KBM-7 (cell line): ENCODE measurements at regions not wholly inside any gene's neighbourhood (a gene's known extent, or its start where the extent isn't known, plus 50 kb on each side); places are given as distances from the start of the nearest gene placed in this dataset.

ENCODE experiments used
- DNase-seq: peaks from one replicate; pipeline ENCODE4 v3.0.0-alpha.2; 2015
- in situ Hi-C: fragments of 300-500 bp; cut with MboI; formaldehyde crosslinking; loops from 2 replicates; pipeline ENCODE4 v1.14.3; 2020; ENCODE audit warnings: low sequenced_read_pairs, low pct_unique_long_range_greater_than_20kb, mixed read lengths

DNA sequence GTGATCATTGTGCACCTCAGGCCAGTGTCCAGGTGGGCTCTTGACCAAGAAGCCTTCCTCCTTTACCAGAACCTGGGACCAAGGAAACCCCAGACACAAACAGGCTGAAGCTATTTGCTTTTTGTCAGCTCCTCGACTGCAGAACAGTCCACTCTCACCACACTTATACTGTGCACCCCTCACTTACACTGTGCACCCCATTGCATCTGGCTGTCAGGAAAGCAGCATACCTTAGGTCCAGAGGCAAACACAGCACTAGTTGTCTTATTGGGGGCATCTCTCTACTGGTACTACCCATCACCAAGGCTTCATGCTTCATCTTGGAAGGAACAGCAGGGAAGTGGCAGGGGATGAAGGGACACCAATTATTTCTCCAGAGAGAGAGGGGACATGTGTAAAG lies 198.1 kb downstream of the CXCL12 start:
- no peak for DNase-seq
- in situ Hi-C loops = no loop called here

DNA sequence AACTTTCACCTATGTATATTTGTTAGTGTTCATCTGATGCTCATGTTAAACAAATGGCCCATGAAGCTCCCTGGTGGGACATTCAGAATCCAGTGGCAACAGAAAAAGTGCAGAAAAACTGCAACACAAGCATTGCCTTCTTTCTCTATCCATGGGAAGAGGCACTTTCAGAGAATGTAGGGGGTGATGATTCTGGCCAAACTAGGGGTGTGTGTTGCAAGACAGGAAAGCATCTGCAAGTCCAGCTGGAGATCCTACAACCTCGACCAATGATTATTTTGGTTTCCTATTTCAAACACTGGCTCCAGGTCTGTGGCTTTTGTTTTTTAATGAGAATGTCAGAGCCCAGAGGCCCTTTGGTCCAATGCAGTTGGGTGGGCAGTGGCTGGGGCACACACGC lies 198.7 kb downstream of the CXCL12 start:
- DNase-seq = no peak
- in situ Hi-C loops = no loop called here

DNA sequence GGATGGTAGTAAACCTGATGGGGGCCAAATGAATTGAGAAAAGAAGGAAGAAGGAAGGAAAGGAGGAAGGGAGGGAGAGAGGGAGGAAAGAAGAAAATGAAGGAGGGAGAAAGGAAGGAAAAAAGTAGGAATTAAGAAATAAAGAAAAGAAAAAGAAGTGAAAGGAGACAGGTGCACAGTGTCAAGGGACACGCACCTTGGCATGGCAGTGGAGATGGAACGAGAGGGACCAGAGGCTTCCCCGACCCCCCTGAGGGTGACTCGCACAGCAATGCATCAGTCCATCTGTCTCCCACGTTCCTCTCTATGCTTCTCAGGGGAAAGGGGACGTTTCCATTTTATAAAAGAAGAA lies 199.6 kb downstream of the CXCL12 start:
- in situ Hi-C loops = no loop called here
- DNase-seq = no peak

DNA sequence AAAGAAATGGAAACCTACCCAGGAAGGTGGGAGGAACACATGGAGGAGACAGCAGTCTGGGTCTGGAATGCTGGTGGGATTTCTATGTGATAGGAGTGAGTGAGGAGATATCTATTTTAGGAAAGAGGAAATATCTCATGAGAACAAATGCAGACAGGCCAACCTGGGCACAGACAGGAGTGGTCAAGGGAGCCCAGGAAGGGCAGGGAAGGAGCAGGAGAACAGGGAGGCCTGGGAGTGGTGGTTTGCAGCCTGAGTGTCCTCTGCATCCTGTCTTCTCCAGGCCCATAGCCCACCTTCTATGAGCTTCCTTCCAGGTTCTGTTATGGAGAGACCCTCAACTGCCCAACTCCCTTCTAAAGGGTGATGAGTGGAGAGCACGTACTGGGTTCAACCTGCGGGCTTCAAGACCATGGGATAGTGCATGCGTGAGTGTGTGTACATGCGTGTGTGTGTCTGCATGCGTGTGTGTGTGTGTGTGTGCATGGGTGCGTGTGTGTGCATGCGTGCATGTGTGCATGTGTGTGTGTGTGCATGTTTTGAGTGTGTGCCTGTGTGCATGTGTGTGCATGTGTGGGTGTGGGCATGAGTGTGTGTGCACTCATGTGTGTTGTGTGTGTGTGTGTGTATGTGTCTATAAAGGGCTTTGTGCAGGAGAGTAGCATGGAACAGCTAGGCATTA lies 200.1 kb downstream of the CXCL12 start:
- DNase-seq = no peak
- in situ Hi-C loops = no loop called here

DNA sequence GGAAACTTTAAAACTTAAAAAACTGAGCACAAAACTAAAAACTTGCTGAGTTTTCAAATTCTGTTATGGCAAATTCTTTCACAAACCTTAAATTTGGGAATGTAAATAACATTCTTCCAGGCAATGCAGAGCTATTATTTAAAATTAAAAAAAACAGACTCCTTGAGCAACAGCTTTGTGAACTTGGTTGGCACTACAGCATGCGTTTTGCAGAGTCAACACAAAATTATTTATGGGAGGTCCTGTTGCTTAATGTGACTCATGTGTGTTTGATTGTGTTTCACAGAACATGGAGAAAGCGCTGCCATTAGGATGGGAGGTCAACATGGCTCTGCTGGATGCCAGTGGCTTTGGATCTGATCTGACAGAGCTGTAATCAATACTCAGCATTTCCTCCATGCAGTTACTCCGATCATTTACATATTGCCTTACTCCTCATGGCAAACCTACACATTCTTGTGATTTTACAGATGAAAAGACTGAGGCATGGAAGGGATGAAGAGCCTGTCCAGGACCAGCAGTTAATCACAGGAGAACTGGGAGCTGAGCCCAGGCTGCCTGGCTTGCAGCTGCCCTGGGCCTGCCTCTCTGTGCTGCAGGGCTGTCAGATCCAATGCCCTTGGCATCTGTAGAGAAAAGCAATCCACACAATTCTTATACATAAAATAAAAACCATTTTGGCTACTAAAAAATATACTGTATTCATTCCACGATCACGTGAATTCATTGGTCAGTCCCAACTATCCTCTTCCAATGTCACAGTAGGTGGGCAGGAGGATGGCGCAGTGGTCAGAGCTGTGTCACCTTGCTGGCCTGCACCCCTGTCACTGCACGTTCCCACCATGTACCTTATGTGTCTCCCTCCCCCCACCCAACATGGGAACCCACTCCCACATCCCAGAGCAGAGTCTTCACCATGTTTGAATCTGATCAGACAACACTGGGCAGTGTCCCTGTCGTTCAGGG lies 200.9 kb downstream of the CXCL12 start:
- in situ Hi-C loops = no loop called here
- no peak for DNase-seq

DNA sequence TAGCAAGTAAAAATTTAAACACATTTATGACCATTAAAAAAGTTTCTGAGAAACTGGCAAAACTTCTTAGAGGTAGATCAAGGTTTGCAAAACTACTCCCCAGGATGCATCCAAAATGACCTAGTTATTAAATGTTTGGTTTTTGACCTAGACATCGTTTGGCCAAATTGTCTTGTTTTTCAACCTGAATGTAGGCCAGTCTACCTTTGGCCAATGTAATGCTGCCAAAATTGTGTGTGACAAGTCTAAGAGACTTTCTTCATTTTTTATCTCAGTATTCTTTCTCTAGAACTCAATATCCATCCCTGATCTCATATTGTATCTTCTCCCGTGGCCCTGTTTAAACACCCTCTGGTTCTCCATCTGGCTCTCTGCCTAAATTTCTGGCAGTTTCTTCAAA lies 202.0 kb downstream of the CXCL12 start:
- DNase-seq = no peak
- in situ Hi-C loops = no loop called here

DNA sequence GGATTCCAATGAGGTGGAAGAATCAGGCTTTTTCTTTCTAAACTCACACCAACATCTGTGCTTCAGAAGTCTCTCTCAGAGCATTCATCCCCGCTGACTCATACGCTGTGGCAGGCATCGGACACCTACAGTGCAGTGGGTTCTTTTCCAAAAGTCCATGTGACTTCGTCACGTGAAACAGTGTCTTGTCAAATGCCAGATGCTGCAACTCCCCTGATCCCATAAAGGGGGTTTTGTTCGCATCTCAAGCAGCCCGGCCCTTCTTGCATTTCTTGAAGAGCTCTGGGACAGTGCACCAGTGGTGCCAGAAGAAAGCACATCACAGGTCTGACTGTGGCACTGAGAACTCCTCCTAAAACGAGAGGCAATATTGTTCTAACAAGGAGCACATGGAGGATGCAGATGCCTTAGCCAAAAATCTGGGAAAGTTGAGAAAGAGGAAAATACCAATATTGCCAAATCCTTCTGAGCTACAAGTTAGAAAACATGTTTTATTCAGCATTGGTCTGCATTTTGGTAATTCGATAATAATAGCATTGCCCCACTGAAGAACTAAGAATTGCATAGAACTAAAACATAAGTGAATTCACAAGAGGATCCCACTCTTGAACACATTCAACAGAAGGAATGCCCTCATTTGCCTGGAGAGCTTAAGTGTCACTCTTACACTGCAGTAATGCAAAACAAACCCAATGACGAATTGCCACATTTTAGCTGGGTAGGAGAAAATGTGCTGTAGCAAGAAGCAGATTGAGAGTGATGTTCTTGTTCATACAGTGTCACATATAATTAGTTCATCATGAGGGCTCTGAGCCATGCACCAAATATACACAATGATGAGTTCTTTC lies 204.4 kb downstream of the CXCL12 start:
- DNase-seq = no peak
- in situ Hi-C loops = no loop called here

DNA sequence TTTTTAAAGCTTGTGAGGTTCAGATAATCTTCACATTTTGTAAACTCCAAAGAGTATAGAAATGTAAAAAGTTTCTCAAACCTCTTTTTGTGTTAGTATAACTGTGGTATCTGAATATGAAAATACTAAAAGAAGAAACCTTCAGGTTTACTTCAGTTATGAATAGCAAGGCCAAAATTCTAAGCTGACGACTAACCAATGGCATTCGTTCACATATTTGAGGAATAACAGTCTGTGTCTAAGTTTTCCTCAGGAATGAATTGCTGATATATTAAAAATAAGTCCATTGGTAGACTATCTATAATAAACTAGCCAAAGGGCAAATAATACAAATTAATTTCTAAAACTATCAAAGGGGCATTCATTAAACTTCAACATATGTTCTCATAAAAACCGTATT lies 206.0 kb downstream of the CXCL12 start:
- in situ Hi-C loops = no loop called here
- DNase-seq = no peak

DNA sequence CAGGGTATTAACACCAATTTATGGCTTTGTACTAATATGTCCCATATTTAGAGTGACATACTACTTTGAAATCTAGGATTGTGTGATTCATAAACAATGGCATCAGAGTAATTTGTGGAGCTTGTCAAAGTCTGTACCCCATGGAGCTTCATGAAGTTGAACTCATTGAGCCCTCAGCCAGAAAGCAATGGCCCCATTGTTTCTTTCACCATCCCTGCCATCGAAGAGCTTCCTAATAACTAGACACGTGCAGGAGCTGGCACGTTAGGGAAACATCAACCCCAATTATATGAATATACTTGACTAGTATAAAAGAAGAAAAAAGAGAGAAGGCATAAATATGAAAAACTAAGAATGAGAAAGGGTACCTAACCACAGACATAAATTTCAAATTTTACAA lies 206.6 kb downstream of the CXCL12 start:
- DNase-seq = no peak
- in situ Hi-C loops = no loop called here

DNA sequence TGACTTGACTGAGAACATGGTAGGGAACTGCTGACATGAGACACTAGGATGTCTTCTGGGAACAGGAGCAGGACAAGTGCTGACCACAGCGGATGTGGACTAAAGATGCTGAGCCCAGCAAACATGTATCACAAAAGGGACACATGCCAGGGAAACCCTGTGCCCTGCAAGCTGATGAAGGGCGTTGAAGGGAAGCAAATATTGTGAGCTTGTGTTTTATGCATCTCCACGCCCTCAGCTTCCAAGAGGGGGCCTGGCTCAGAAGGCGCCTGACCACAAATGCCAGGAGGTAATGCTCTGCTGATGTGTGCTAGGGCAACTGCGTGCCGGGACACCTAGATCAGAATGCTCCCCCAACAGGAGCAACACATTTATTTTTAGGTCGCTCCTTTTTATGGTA lies 207.3 kb downstream of the CXCL12 start:
- DNase-seq = no peak
- in situ Hi-C loops = no loop called here

DNA sequence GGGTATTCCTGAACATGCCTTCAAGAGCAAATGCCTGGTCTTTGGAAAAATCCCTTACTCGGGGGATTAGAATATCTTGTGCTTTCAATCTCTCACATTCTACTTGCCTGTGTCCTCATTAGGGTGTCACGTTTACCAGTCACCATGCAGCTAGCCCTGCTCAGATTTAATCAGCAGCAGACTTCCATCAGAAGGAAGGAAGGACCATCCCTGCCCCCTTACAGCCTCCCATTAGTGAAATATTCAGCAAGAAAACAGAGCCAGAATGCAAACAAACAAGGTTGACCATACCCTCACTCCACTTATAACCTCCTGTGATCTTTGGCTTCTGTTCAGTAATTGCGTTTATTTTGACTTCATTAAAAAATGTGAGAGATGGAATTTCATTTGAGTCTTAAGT lies 208.6 kb downstream of the CXCL12 start:
- DNase-seq = no peak
- in situ Hi-C loops = no loop called here

DNA sequence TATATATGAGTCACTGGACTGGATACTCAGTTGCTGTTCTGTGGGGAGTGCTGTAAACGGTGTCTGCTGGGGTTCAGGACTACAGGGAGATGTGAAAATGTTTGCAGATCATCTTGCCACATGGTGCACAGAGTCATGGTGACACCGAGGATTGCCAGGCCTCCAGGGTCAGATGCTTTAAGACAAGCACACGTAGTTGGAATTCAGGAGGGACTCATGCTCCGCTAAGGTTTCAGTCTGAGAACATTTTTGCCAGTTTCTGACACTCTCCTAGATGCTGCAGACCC lies 211.3 kb downstream of the CXCL12 start:
- no peak for DNase-seq
- in situ Hi-C loops = no loop called here

DNA sequence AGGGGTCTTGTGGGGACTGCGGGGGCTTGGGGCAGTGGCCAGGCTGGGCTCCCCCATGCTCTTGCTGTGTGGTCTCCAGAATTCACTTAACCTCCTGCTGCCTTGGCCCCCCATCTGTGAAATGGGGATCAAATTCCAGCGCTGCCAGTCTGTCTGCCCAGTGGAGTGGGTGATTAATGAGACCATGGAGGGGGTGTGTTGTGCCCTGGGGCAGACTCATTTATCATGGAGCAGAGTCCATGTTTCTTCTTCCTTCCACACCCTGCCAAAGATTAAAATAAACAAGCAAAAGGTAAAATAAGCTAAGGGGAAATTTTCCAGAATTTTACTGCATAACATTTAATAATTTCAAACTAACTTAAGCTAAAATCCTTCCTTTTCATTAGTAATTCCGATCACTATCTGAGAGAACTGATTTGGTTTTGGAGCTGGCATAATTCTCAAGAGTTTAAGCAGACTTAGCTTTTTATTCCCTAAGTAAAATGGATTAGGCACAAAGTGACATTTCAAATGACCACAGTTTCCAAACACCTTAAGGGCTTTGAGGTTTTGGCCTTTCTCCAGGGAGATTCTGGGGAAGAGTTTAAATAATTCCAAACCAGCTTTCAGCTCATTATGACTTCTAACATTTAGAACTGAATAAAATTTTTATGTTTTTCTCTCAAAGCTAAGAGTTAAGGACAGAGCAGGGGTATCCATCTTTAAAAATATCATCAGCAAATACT lies 211.9 kb downstream of the CXCL12 start:
- in situ Hi-C loops = no loop called here
- no peak for DNase-seq

DNA sequence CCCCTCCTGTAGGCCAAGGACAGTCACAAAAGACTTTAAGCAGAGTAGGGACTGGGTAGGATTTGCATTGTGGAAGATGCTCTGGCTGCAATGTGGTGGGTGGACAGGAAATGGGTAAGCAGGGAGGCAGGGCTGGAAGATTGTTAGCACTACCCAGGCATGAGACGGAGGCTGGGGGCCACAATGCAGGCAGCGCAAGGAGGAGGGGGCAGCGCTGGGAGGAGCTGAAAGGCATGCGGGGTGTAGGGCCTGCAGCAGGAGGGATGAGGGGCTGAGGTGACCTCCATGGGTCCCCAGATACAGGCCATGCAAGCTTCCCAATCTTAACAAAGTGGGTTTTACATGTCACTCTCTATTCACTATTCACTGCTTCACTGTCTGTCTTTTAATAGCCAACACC lies 213.1 kb downstream of the CXCL12 start:
- in situ Hi-C loops = no loop called here
- no peak for DNase-seq

DNA sequence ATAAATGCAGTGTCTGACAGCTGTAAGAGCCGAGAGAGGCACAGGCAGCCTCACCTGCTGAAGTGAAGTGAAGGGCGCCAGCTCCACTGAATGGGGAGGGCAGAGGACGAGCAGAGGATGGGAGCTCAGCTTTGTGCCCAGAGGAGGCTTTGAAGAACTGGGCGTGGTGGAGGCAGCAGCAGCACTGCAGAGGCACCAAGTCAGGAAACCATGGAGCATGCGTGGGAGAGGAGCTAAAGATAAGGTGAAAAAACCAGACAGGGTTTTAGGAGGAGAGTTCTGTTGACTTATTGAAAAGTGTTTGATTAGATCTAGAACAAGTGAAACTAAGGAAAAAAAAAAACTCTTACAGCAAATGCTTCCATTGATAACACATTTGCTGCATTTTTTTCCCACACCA lies 216.4 kb downstream of the CXCL12 start:
- in situ Hi-C loops = no loop called here
- no peak for DNase-seq

DNA sequence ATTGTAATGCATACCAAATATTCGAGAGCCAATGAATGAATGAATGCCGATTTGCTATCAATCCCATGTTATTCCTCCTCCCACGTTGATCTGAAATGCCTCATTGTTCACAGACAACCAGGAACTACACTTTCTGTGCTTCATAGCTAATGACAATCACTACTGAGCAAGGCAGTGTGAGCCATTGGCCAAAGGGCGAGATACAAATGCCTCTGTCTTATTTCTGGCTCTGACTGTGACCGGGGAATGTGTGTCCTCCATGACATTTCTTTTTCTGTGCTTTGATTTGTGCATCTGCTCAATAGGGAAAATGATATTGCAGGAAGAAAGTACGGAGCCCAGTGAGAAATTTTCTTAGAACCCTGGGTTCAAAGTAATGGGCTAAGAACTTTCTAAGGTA lies 217.1 kb downstream of the CXCL12 start:
- in situ Hi-C loops = no loop called here
- no peak for DNase-seq

DNA sequence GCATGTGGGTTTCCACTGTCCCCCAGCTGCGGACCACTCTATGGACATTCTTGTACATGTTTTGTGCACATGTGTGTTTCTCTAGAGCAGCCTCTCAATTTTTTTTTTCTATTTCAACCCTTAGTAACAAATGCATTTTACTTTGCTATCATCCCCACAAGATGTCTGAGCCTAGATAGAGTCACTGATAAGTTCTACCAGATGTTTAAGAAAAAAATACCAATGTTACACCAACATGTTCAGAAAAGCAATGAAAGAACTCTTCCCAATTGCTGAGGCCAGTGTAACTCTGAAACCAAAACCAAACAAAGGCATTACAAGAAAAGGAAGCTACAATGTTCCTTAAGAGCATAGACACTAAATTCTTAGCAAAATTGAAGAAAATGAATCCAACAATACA lies 218.5 kb downstream of the CXCL12 start:
- in situ Hi-C loops = no loop called here
- no peak for DNase-seq

DNA sequence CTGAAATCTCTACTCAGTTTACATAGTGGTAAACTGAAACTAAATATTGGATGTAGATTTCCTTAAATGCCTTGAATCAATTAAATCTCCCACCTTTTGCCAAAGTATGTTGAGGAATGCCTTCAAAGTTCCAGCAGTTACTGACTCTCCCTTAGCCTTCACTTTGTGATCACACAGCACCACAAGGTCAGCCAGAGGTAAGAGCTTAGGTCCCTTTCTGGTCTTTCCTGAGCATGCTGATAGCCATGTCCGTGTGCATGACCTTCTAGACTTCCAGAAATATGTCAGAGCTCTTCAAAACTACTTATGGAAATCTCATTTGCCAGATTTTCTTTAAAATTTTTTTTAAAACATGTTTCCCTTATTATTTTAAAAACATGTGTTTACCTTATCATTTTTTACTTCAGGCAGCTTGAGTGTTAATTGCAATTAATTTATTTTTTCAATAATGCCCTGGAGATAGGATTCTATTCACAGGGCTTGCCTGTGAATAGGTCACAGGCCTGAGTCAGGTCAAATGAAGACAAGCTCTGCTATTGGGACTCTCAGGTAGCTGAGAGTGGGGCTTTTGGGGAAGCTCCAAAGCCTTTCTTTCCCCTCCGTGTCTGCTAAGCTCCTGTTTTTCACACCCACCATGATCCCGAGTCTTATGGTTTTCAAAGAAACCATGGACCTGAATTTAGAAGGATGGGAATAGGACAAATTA lies 220.5 kb downstream of the CXCL12 start:
- DNase-seq = no peak
- in situ Hi-C loops = no loop called here

DNA sequence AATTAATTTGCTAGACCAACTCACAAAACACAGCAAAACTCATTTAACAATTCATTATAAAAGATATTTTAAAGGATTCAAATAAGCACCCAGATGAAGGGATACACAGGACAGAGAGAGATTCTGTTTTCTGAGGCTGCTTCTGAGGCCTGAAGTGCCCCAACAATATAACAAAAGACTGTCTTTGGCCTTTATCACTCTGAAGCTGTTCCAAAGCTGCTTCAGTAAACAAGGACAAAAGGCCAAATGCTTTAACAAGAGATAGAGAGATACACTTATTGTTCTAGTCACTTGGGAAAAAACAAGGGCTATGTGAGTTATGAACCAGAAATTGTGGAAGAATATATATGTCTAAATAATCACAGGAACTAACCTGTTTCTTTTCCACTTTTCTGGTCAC lies 223.7 kb downstream of the CXCL12 start:
- in situ Hi-C loops = no loop called here

More for the DNA sequence above, 223.7 kb downstream of the CXCL12 start:
- no peak for DNase-seq
